RWPE2 (cell line): ENCODE measurements at regions not wholly inside any gene's neighbourhood (a gene's known extent, or its start where the extent isn't known, plus 50 kb on each side); places are given as distances from the start of the nearest gene placed in this dataset.

Source experiments
- ATAC-seq: fragments of 200-7000 bp; cut with Tn5 transposase; 3 replicates; pipeline ENCODE4 v1.9.1; 2021; ENCODE audit warnings: low read depth
- DNase-seq: peaks from one replicate; pipeline ENCODE4 v3.0.0-alpha.2; 2020; ENCODE audit warnings: low spot score
- H3K27ac ChIP-seq: fragments of 450-650 bp; 2 replicates; pipeline ENCODE4 v1.5.1; 2017; ENCODE audit warnings: mild to moderate bottlenecking; ENCODE audit not compliant: poor library complexity, severe bottlenecking
- H3K27me3 ChIP-seq: fragments of 250-450 bp; sonication (Bioruptor Pico); 2 replicates; pipeline ENCODE4 v1.5.1; 2021; ENCODE audit warnings: mild to moderate bottlenecking, moderate library complexity; ENCODE audit not compliant: insufficient read depth, poor library complexity, severe bottlenecking
- H3K36me3 ChIP-seq: fragments of 250-450 bp; sonication (Bioruptor Pico); 2 replicates; pipeline ENCODE4 v1.5.1; 2020; ENCODE audit warnings: low read depth, mild to moderate bottlenecking, moderate library complexity
- H3K4me1 ChIP-seq: fragments of 250-450 bp; sonication (Bioruptor Pico); 2 replicates; pipeline ENCODE4 v1.5.1; 2021; ENCODE audit warnings: mild to moderate bottlenecking, moderate library complexity; ENCODE audit not compliant: insufficient read depth, poor library complexity, severe bottlenecking
- H3K4me3 ChIP-seq: fragments of 250-450 bp; sonication (Bioruptor Pico); 2 replicates; pipeline ENCODE4 v1.5.1; 2021; ENCODE audit warnings: mild to moderate bottlenecking, moderate library complexity; ENCODE audit not compliant: severe bottlenecking
- H3K9me3 ChIP-seq: fragments of 250-450 bp; sonication (Bioruptor Pico); 2 replicates; pipeline ENCODE4 v1.5.1; 2021; ENCODE audit warnings: mild to moderate bottlenecking, moderate library complexity; ENCODE audit not compliant: severe bottlenecking
- CTCF ChIP-seq: fragments of 450-650 bp; IDR thresholded peaks from one replicate; pipeline ENCODE4 v1.5.1; 2017; ENCODE audit warnings: mild to moderate bottlenecking, moderate library complexity; ENCODE audit not compliant: poor library complexity, severe bottlenecking

- H3K27ac ChIP-seq = no peak overlapping the region
- H3K4me1 ChIP-seq = peaks cover 9% of the 10 kb centered on the region
- ATAC-seq = peak; percentile 91
- no peaks in the 10 kb centered on the region for H3K36me3 ChIP-seq
- no peak overlapping the region for H3K4me3 ChIP-seq
- TF ChIP-seq CTCF = no peak
- H3K9me3 ChIP-seq = no peaks in the 10 kb centered on the region
- no peak for DNase-seq
- H3K27me3 ChIP-seq = no peaks in the 10 kb centered on the region
Observed at GRCh38 chr6:127026247-127026646, 92.2 kb upstream of the RSPO3 start.

GRCh38 chr6:127030111-127030510, 88.4 kb upstream of the RSPO3 start:
- no peak overlapping the region for H3K27ac ChIP-seq
- no peaks in the 10 kb centered on the region for H3K36me3 ChIP-seq
- no peak for DNase-seq
- ATAC-seq = no peak
- TF ChIP-seq CTCF = no peak
- H3K4me3 ChIP-seq = no peak overlapping the region
- H3K9me3 ChIP-seq = no peaks in the 10 kb centered on the region
- H3K4me1 ChIP-seq = peaks cover 9% of the 10 kb centered on the region
- H3K27me3 ChIP-seq = no peaks in the 10 kb centered on the region

GRCh38 chr6:127030836-127031235, 87.6 kb upstream of the RSPO3 start:
- DNase-seq = no peak
- H3K27me3 ChIP-seq = no peaks in the 10 kb centered on the region
- H3K27ac ChIP-seq = no peak overlapping the region
- TF ChIP-seq CTCF = no peak
- H3K36me3 ChIP-seq = no peaks in the 10 kb centered on the region
- H3K4me3 ChIP-seq = no peak overlapping the region
- no peak for ATAC-seq
- no peaks in the 10 kb centered on the region for H3K9me3 ChIP-seq
- peaks cover 9% of the 10 kb centered on the region for H3K4me1 ChIP-seq

GRCh38 chr6:127031511-127031910, 87.0 kb upstream of the RSPO3 start:
- H3K9me3 ChIP-seq = no peaks in the 10 kb centered on the region
- DNase-seq (no peak), ATAC-seq (no peak)
- peaks cover 4% of the 10 kb centered on the region for H3K4me1 ChIP-seq
- no peak overlapping the region for H3K4me3 ChIP-seq
- no peak overlapping the region for H3K27ac ChIP-seq
- TF ChIP-seq CTCF = no peak
- no peaks in the 10 kb centered on the region for H3K27me3 ChIP-seq
- H3K36me3 ChIP-seq = no peaks in the 10 kb centered on the region

- ATAC-seq = no peak
Observed at GRCh38 chr6:127032971-127033370, 85.5 kb upstream of the RSPO3 start.

More at GRCh38 chr6:127032971-127033370, 85.5 kb upstream of the RSPO3 start:
- TF ChIP-seq CTCF = no peak
- H3K4me3 ChIP-seq = no peak overlapping the region
- H3K36me3 ChIP-seq = no peaks in the 10 kb centered on the region
- H3K9me3 ChIP-seq = no peaks in the 10 kb centered on the region
- H3K4me1 ChIP-seq = no peaks in the 10 kb centered on the region
- no peak overlapping the region for H3K27ac ChIP-seq
- no peak for DNase-seq
- H3K27me3 ChIP-seq = no peaks in the 10 kb centered on the region
